ENCODE measurements at regions not wholly inside any gene's neighbourhood (a gene's known extent, or its start where the extent isn't known, plus 50 kb on each side); places are given as distances from the start of the nearest gene placed in this dataset.
"Not testable (repeated sequence)": the region's sequence is repeated elsewhere in the genome, so short reads cannot be mapped to it uniquely, and the experiment has no call there.

DNA sequence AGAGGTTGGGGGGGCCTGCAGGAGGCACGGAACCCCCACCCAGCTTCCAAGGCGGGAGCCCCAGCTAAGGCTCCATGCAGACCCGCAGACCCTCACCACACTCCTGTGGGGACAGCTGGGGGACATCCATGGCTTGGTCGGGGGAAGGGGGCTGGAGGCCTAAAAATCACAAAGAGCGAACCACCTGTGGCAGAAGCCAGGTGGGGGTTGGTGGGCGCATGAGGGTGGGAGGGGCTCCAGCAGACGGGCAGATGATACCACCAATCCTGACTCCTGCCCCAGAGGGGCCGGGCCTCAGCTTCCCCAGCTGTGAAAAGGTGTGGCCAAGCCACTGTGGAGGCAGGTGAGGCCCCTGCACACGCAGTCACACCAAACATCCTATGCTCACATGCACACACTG is 111.6 kb downstream of the FAM53A start:
- FAIRE-seq, result no peak

GRCh38 chr4:1572010-1572385 is 112.1 kb downstream of the FAM53A start:
- FAIRE-seq, result no peak

DNA sequence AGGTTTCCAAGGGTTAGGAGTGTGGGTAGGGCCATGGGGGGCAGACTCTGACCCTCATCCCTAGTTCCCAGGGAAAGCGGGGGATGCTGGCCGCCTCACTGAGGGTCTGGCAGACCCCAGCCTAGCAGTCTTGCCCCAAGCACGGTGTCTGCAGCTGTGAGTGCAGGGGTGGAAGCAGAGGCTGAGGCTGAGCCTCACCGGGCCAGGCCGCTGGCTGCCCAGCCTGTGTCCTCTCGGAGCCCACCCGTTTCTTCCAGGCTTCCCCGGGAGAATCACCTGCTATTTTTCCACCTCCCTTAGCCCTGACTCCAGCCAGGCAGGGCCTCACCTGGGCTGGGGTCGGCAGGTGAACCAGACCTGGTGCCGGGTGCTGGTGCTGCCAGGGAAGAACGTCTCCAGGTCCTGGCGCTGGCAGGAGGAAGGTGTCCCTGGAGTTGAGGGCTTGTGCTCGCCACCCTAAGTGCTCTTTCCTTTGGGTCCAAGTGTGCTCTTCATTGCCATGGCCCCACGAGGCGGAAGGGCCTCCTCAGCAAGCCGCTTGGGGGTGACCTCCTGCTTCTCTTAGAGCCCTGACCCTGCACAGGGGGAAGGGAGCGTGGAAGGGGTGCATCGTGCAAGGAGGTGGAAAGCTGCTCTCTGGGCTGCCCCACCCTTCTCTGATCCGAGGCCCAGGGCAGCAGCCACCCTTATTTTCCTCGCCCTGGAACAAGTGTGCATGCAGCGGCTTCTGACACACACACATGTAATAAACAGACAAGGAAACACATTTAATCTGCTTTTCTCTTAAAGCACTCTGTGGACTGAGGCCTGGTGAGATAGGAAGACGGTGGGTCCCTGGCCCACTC is 112.7 kb downstream of the FAM53A start:
- FAIRE-seq, result no peak

GRCh38 chr4:1570291-1571164 is 113.6 kb downstream of the FAM53A start:
- no peak for FAIRE-seq

DNA sequence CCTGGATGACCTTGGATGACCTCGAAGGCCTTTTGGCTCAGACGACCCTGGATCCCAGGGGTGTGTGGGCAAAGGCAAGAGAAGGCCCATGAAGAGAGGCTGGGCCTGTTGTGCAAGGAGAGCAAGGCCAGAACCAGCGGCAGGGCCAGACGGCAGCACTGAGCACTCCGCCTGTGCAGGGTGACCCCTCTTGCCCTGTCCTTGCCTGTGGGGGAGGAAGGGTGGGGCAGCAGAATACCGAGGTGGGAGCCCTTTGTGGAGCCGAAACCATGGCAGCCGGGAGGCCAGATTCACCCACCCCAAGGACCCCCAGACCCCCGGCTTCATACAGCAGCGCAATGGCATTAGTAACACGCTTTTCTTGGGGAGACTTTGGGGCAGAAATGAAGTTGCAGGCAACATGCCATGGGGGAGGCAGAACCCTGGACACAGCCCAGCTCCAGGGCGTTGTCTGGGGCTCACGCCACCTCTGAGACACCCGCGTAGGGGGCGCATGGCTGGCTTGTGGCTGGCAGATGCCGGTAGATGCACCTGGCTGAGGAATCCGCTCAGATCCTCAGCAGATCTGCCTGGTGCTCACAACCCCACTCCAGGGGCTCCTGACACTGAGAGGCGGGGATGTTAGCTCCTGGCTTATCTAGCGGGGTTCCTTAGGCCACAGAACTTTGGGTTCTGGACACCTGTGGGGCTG is 114.5 kb downstream of the FAM53A start:
- no peak for FAIRE-seq

DNA sequence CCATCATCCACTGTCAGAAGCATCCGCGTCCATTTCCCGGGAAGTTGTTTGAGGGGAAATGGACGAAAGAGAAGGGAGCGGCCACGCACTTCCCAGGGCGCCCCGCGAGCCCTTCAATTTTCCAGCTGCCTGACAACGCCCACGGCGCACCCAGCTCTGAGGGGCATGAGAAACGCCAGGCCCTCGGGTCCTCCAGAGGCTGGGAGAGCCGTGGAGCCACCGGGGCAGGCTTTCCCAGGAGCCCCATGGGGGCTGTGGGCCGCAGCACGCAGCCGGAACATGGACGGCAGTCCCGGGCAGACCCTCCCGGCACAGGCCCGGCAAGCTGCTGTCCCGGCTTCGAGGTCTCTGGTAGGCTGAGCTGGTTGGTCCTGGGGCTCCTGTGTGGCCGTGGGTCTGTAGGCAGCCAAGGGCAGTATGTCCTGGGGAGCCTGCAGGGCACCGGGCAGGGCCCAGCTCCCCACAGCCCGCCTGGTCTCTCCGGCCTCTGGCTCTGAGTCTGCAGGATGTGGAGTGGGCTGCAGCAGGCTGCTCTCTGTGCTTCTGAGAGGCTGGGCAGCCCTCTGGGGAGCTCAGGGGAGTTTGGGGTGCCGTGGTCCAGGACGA is 115.2 kb downstream of the FAM53A start:
- FAIRE-seq, result no peak

DNA sequence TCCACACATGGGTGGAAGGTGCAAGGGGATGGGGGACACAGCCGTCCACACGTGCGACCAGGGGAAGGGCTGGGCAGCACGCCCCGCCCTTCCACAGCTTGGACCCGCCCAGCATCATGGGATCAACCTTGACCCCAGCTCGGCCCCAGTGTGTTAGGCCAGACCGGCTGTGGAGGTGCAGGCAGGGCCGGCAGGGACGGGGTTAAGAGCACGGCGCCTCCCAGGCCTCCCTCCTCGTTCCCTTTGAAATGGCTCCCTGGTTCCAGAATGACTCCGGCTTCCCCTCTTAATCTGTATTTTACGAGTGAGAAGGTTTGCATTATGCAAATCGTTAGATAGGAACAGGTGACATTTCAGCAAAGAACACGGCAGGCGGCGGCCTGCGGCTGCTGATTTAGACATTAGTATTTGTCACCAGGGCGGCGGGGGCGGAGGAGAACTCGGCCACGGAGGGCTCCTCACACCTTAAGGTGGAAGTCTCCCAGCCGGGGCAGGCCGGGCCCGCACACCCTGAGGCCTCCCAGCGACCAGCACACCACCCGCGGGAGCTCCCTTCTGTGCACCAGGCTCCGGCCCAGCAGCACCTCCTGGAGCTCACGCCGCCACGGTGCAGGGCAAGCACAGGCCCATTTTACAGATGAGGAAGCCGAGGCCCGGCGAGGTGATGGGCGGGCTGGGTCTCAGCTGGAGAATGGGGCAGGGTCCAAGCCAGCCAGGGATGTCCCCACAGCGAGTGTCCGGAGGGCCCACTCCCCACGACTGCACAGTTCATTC is 116.1 kb downstream of the FAM53A start:
- FAIRE-seq, result no peak

GRCh38 chr4:1567519-1567807 is 116.7 kb downstream of the FAM53A start:
- FAIRE-seq, result no peak

DNA sequence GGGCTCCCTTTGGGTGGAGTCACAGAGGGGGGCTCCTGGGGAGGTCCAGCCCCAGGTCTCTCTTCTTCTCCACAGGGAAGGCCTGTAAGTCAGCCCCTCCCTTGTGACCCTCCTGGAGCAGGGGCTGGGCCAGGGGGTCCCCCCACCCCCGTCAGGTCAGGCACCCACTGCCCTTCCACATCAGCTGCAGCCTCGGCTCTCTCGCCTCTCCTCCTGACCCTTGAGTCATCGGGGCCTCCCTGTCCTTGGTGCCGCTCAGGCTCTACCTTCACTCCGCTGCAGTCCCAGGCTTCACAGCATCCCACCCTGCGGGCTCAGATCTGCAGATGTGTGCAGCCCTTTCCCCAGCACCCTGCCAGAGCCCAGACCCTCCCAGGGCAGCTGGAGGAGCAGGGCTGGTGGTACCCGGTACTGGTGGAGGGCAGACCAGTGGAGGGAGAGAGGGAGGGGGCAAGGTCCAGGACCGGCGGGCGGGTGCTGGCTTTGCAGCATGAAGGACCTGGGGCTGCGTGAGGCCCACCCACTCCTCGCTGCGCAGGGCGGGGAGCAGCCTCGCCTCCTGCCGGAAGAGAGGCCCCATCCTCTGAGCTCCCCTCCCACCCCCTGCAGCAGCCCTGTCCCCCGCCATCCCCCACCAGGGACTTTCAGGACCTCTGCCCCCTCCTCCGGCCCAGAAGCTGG is 117.1 kb downstream of the FAM53A start:
- FAIRE-seq, result no peak

DNA sequence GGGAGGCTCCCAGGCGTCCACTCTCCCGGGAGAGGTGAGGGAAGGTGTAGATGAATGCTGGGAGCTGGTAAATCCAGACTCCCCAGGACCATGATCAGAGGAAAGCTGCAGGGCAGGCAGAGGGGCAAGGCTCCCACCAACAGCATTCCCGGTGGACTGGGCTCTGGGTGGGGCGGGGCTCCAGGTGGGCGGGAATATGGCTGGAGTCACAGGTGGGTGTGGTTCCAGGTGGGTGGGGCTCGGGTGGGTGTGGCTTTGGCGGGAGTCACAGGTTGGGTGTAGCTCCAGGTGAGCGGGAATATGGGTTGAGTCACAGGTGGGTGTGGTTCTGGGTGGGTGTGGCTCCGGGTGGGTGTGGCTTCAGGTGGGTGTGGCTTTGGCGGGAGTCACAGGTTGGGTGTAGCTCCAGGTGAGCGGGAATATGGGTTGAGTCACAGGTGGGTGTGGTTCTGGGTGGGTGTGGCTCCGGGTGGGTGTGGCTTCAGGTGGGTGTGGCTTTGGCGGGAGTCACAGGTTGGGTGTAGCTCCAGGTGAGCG is 117.7 kb downstream of the FAM53A start:
- not testable (repeated sequence) for FAIRE-seq

DNA sequence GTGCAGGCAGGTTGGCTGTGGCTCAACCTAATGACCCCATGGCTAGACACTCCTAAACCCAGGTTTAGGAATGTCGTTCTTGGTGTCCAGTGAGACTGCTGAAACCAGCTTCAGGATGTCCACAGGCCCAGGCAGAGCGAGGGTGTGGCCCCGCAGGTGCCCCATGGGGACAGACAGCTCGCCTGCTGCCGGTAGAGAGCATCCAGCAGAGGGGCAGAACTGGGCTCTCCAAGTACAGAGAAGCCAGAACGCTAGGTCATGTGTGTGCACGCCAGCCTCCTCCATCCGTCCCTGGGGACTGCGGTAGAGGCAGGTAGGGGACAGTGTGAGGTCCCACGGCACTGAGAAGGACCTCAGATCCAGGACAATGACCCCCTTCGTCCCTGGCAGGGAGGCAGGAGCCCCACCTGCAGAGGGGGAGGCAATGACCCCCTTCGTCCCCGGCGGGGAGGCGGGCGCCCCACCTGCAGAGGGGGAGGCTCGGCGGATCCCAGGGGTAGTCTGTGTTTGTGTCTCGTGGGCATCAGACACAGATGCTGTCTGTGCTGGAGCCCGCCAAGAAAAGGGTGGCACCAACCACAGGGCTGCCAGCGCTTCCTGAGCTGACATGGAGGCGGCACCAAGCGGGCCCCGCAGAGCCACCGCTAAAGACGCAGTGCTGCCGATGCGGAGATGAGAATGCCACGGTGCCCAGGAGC is 118.4 kb downstream of the FAM53A start:
- FAIRE-seq, result no peak

DNA sequence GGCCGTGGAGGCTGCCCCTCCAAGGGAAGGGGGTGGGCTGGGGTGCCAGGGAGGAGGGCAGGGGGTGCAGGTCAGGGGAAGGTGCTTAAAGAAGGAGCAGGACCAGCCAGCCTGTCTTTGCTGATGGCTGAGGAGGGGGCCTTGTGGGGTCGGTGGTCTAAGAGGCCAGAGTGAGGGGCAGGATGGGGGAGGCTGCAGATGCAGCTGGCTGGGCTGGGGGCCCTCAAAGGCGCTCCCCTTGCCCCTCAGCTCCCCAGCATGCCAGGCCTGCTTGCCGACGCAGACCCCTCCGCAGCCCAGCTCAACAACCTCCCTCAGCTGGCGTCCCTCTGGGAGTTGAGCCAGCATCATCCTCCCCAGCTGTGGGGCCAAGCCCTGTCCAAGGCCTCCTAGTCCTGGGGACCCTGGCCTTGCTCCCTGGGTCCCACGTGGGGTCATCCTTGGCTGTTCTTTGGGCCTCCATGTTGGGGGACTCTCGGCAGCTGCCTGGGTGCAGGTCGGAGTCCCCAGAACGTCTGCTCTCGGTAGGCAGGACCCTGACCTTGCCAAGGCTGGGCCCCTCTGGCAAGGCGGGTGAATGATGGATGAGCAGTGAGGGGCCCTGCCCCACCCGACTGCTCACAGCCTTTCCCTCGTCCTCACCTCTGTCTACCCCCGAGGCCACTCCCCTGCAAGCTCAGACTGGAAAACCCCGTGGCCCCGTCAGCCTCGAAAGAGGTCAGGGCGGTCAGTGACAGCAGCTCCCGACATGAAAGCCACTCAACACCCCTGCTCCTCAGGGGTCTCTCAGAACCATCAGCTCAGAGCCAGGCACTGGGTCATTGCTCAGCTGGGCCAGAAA is 119.4 kb downstream of the FAM53A start:
- FAIRE-seq, result no peak

DNA sequence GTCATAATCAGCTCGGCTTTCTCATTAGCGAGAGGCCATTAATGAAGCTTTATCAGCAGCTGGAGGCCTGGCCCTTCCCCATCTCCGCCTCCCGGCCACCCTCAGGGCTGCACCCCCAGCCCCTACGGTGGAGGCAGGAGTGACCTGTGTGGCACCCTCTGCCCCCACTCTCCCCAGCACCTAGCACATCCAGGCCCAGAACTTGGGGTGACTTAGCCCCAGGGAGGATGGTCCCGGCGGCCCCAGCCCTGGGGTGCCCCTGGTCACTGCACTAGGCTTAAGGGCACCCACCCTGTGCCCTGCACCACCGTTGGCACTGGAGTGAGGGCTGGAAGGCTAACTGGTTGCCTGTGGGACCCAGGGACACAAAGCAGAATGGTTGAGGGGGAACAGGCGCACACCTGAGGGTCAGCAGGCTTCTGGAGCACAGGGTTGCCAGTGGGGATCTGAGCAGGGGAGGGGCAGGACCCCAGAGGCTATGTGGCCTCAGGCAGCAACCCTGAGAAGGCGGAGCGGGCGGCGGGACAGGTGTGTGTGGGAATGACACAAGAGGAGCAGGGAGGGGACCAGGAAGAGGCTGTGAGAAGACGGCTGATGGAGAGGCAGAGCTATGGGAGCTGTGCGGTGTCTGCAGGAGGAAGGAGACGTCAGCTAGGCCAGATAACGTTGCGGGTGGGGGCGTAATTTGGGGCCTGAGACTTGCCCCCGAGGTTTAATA is 120.2 kb downstream of the FAM53A start:
- no peak for FAIRE-seq

DNA sequence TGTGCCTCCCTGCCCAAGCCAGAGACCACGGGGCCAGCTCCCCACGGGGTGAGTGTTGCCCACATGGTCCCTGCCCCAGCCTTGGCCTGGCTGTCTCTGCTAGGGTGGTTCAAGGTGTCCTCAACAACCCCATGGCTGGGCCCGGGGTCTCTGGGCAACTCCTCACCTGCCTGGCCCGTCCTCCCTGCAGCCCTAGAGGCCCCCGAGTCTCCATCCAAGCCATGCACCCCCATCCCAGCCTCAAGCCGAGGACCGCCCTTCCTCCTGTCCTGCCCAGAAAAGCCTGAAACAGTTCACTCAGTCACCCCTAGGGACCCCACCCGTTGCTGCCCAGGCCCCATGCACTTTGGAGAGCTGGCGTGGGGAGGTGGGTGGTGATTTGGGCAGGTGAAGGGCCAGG is 120.9 kb downstream of the FAM53A start:
- FAIRE-seq, result no peak

- no peak for FAIRE-seq
These were observed 121.3 kb downstream of the FAM53A start for GRCh38 chr4:1562771-1563170.

GRCh38 chr4:1562371-1562770 is 121.7 kb downstream of the FAM53A start:
- FAIRE-seq, result no peak

GRCh38 chr4:1561286-1561990 is 122.7 kb downstream of the FAM53A start:
- FAIRE-seq, result no peak

- FAIRE-seq, result no peak
These were observed 124.0 kb downstream of the FAM53A start for GRCh38 chr4:1559896-1560650.

All from TTC549 (cell line).